AG04449 (cell line): ENCODE measurements at regions not wholly inside any gene's neighbourhood (a gene's known extent, or its start where the extent isn't known, plus 50 kb on each side); places are given as distances from the start of the nearest gene placed in this dataset.

Experiments used
- CTCF ChIA-PET: fragments of 350-600 bp; formaldehyde crosslinking; extraction: SDS; loops from one replicate; lab custom pipeline; 2021; ENCODE audit warnings: antibody characterized with exemption; lab: Yijun Ruan, JAX
- POLR2A ChIA-PET: fragments of 400-600, 350-600 bp; formaldehyde crosslinking; extraction: SDS; loops from one replicate; lab custom pipeline; 2020; ENCODE audit warnings: antibody characterized with exemption, inconsistent platforms; lab: Yijun Ruan, JAX
- DNase-seq: peaks from one replicate; pipeline ENCODE4 v3.0.0-alpha.2; 2010; ENCODE audit warnings: low read depth, low spot score
- H3K4me3 ChIP-seq: 2 replicates; pipeline ENCODE4 v1.5.1; 2011; ENCODE audit warnings: low read depth, mild to moderate bottlenecking, control low read depth, low read length
- CTCF ChIP-seq: IDR thresholded peaks from one replicate; pipeline ENCODE4 v1.5.1; 2011; ENCODE audit warnings: mild to moderate bottlenecking, moderate library complexity, low read length, control low read depth, inconsistent platforms; ENCODE audit not compliant: insufficient read depth; ENCODE audit errors: missing control alignments

DNA sequence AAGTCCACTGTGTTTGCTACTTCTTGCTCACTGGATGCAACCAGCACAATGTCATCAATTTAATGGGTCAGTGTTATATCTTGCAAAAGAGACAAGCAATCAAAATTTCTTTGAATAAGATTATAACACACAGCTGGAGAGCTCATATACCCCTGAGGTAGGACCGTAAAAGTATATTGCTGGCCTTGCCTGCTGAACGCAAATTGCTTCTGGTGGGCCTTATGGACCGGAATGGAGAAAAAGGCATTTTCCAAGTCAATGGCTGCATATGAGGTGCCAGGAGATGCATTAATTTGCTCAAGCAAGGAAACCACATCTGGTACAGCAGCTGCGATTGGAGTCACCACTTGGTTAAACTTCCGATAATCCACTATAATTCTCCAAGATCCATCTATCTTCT is 119.1 kb downstream of the ZNF280B start:
- CTCF ChIA-PET: no interaction called here
- TF ChIP-seq CTCF: no peak
- H3K4me3 ChIP-seq: no peak overlapping the region
- DNase-seq: no peak
- POLR2A ChIA-PET: no interaction called here

DNA sequence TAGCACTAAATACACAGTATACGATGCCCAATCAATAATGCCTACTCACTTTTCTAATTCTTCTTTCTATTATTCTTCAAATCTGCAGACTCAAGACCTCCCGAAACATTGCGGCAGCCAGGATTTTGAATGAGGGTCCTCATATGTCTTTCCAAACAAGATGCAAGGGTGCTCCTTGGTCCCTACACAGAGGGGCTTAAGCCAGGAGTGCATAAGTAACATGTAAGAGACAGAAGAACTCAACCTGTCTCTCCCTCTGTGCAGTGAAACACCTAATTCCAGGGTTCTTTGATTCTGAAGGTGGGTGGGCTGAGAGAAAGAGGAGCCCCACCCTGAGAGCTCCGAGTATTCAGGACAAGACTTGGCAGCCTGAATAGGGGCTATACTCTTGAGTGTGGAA is 117.6 kb downstream of the ZNF280B start:
- no peak overlapping the region for H3K4me3 ChIP-seq
- no peak for TF ChIP-seq CTCF
- DNase-seq: no peak
- CTCF ChIA-PET: no interaction called here
- POLR2A ChIA-PET: no interaction called here

DNA sequence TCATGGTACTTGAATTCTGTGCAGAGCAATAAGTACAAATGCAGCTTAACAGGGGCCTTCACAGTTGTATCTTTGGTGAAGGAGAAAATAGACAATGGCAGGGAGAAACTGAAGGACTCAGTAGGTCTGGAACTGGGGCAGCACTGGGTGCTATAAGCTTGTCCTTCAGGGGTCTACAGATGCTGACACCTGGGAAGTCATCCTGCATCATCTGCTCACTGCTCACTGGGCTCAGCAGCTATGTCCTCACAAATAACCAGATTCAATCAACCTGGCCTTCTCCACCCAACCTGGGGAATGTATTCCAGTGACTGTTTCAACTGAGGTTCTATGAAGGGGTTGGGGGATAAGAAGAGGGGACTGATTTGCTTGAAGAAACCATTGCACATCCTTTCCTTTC is 117.0 kb downstream of the ZNF280B start:
- POLR2A ChIA-PET: no interaction called here
- CTCF ChIA-PET: no interaction called here
- H3K4me3 ChIP-seq: no peak overlapping the region
- DNase-seq: no peak
- TF ChIP-seq CTCF: no peak

- no peak for DNase-seq
- TF ChIP-seq CTCF: no peak
- no peak overlapping the region for H3K4me3 ChIP-seq
- ChIA-PET CTCF (interaction anchor here (1.3 kb wide), 1 partner anchor 30 kb away, joined by 3 read pairs; no protein-coding TSS in a partner anchor), POLR2A (no interaction called here)
Measured at GRCh38 chr22:22392131-22392530, 116.4 kb downstream of the ZNF280B start.

- DNase-seq: no peak
- ChIA-PET CTCF (no interaction called here), POLR2A (no interaction called here)
- H3K4me3 ChIP-seq: no peak overlapping the region
- TF ChIP-seq CTCF: no peak
Measured at GRCh38 chr22:22394591-22394990, 114.0 kb downstream of the ZNF280B start.

- TF ChIP-seq CTCF: no peak
- ChIA-PET POLR2A (no interaction called here), CTCF (no interaction called here)
- no peak overlapping the region for H3K4me3 ChIP-seq
- DNase-seq: no peak
Measured at GRCh38 chr22:22395245-22395644, 113.3 kb downstream of the ZNF280B start.
